Urinary bladder (tissue), 4 donors: ENCODE measurements at regions not wholly inside any gene's neighbourhood (a gene's known extent, or its start where the extent isn't known, plus 50 kb on each side); places are given as distances from the start of the nearest gene placed in this dataset. TPM values are rescaled to one million over a fixed set of nuclear protein-coding genes. Genes with fewer than 3 reads are reported as not detected.

Experiments used
- DNase-seq: peaks from one replicate; pipeline ENCODE4 v3.0.0-alpha.2; 2015; ENCODE audit errors: extremely low spot score
- H3K27ac ChIP-seq: one replicate; pipeline ENCODE4 v1.5.1; 2013; ENCODE audit warnings: low read depth, mild to moderate bottlenecking, moderate library complexity
- H3K36me3 ChIP-seq: one replicate; pipeline ENCODE4 v1.6.1; 2013; ENCODE audit warnings: mild to moderate bottlenecking, moderate library complexity; ENCODE audit not compliant: insufficient read depth
- H3K4me1 ChIP-seq: one replicate; pipeline ENCODE4 v1.6.1; 2013; ENCODE audit warnings: mild to moderate bottlenecking, moderate library complexity; ENCODE audit not compliant: insufficient read depth
- H3K4me3 ChIP-seq: one replicate; pipeline ENCODE4 v1.5.1; 2013; ENCODE audit warnings: low read depth, low read length
- WGBS: extraction: QIAGEN DNeasy Blood & Tissue Kit; methylation state at CpG from one replicate; pipeline ENCODE4 v1.1.7; 2013; 5-methylcytosine and 5-hydroxymethylcytosine counted together
- small RNA-seq: library from RNA; depleted of rRNA; stranded (forward); fragments of <200 nt; gene quantifications from one replicate; pipeline ENCODE3, GENCODE V24; 2014
- donor health status: healthy with polysubstance abuse.
- donor health status: healthy.

DNA sequence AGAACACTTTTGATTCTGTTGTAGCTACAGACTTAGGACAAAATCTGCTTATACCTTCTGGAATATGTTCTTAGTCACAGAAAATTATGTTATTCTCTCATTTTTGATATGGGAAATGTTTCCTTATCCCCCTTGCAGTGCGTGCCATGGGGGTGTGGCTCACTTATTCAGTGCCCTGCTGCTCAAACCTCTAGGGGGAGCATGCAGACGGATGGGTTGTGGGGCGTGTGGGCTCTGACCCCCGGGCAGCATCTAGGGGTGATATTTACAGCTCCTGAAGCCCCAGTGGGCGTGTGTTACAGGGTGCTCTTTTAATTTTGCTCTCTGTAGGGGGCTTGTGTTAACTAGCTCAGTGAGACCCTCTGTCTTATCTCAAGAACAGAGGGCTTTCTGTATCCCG lies 61.3 kb upstream of the FERMT1 start:
- no peak overlapping the region for H3K4me3 ChIP-seq
- H3K4me1 ChIP-seq: no peaks in the 10 kb centered on the region
- peaks cover 1% of the 10 kb centered on the region for H3K36me3 ChIP-seq
- H3K27ac ChIP-seq: no peak overlapping the region
- WGBS: 63% methylated on average over 6 of the region's 6 CpGs
- DNase-seq: no peak

DNA sequence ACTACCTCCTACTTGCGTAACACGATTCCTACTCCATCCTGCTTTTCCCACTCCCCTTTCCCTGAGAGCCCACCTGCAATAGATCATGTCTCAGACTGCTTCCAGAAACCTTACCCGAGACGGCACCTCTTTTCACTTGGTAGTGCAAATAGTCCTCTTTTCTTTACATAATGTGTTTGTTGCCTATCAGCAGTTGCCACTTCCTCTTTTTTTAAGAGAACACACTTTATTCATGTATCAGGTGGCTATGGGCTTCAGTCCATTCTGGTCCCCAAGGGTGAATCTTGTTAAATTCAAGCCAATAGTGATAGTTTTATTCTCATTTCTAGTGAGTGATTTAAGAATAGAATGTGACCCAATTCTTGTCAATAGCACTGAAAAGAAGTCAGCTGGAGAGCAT lies 57.7 kb upstream of the FERMT1 start:
- 78% methylated on average over 4 of the region's 4 CpGs for WGBS
- Histone ChIP-seq H3K4me3 (no peak overlapping the region), H3K27ac (no peak overlapping the region), H3K4me1 (no peaks in the 10 kb centered on the region), H3K36me3 (peaks cover 1% of the 10 kb centered on the region)
- no peak for DNase-seq

DNA sequence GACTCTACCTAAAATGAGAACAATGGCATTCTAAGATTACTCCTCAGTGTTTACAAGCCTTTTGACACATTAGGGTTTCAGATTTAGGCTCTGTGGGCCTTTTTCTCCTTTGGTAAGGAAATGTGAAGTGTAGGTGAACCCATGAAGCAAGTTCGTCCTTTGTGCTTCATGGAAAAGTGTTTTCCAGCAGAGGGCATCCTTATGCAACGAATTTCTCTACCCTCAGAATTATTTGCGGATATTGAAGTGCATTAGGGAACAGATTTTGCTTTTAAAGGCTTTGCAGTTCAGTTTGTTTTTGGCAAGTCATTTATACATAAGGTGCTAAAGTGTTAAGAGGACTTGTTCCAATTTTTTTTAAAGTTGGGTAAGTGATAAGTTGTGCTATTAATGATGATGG lies 55.7 kb upstream of the FERMT1 start:
- Histone ChIP-seq H3K36me3 (peaks cover 1% of the 10 kb centered on the region), H3K4me1 (no peaks in the 10 kb centered on the region), H3K27ac (no peak overlapping the region), H3K4me3 (no peak overlapping the region)
- 6% methylated on average over 3 of the region's 3 CpGs for WGBS
- DNase-seq: peak; percentile 28

DNA sequence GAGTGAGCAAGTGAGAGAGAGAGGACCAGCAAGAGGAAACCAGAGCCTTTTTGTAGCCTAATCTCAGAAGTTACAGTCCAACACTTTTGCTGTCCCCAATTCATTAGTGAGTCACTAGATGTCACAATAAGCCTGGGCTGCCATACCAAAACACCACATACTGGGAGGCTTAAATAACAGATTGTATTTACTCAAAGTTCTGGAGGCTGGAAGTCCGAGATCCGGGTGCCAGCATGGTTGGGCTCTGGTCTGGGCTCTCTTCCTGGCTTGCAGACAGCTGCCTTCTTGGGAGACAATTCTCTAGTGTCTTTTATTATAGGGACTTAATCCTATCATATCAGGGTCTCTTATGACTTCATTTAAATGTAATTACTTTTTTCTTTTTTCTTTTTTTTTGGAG lies 50.7 kb upstream of the FERMT1 start:
- Histone ChIP-seq H3K27ac (no peak overlapping the region), H3K4me1 (no peaks in the 10 kb centered on the region), H3K4me3 (no peak overlapping the region), H3K36me3 (no peaks in the 10 kb centered on the region)
- WGBS: 83% methylated on average over 2 of the region's 2 CpGs
- DNase-seq: no peak

Small RNAs in the stretch of these regions (small RNA-seq; reads per million reads assigned to genes)
- not detected for gene AL109618.2
